GM23338 (cell line): ENCODE measurements at regions not wholly inside any gene's neighbourhood (a gene's known extent, or its start where the extent isn't known, plus 50 kb on each side); places are given as distances from the start of the nearest gene placed in this dataset.

ENCODE experiments used
- ATAC-seq: fragments of 200-7000 bp; cut with Tn5 transposase; 3 replicates; pipeline ENCODE4 v1.9.1; 2020
- DNase-seq: peaks from one replicate; pipeline ENCODE4 v3.0.0-alpha.2; 2015; ENCODE audit warnings: low spot score
- H2AFZ ChIP-seq: fragments of 200-600 bp; sonication (generic); 2 replicates; pipeline ENCODE4 v1.8.0; 2016; ENCODE audit warnings: antibody characterized with exemption, mild to moderate bottlenecking, moderate library complexity
- H3F3A ChIP-seq: fragments of 200-600 bp; sonication (generic); replicated peaks from 2 replicates; pipeline ENCODE4 v1.8.0; 2017; ENCODE audit warnings: antibody characterized with exemption, mixed run types, low read depth
- H3K27ac ChIP-seq: fragments of 200-600 bp; sonication (generic); 2 replicates; pipeline ENCODE4 v1.6.1; 2016; ENCODE audit warnings: low read depth
- H3K27me3 ChIP-seq: fragments of 200-600 bp; sonication (generic); 2 replicates; pipeline ENCODE4 v1.8.0; 2016; ENCODE audit warnings: mild to moderate bottlenecking, mixed run types, moderate library complexity; ENCODE audit not compliant: insufficient read depth
- H3K36me3 ChIP-seq: fragments of 200-600 bp; sonication (generic); 2 replicates; pipeline ENCODE4 v1.8.0; 2016; ENCODE audit warnings: mild to moderate bottlenecking; ENCODE audit not compliant: insufficient read depth
- H3K4me1 ChIP-seq: fragments of 200-600 bp; sonication (generic); 2 replicates; pipeline ENCODE4 v1.8.0; 2016; ENCODE audit warnings: mild to moderate bottlenecking, moderate library complexity; ENCODE audit not compliant: insufficient read depth
- H3K4me2 ChIP-seq: fragments of 200-600 bp; sonication (generic); 2 replicates; pipeline ENCODE4 v1.7.1; 2017; ENCODE audit warnings: mixed run types
- H3K4me3 ChIP-seq: fragments of 200-600 bp; sonication (generic); 2 replicates; pipeline ENCODE4 v1.6.1; 2016; ENCODE audit warnings: mixed run types
- H3K79me2 ChIP-seq: fragments of 200-600 bp; sonication (generic); replicated peaks from 2 replicates; pipeline ENCODE4 v1.8.0; 2017; ENCODE audit warnings: mild to moderate bottlenecking; ENCODE audit not compliant: insufficient read depth
- H3K9me2 ChIP-seq: fragments of 200-600 bp; sonication (generic); 2 replicates; pipeline ENCODE4 v1.8.0; 2017; ENCODE audit not compliant: insufficient read depth
- H4K20me1 ChIP-seq: fragments of 200-600 bp; sonication (generic); replicated peaks from 2 replicates; pipeline ENCODE4 v1.8.0; 2017; ENCODE audit warnings: mild to moderate bottlenecking; ENCODE audit not compliant: insufficient read depth
- H3K27ac Mint-ChIP-seq: 2 replicates; pipeline ENCODE4 v1.8.0; 2020; ENCODE audit warnings: inconsistent platforms, mild to moderate bottlenecking, moderate library complexity, mixed read lengths
- H3K27me3 Mint-ChIP-seq: 3 replicates; pipeline ENCODE4 v1.8.0; 2022; ENCODE audit warnings: low read depth, mild to moderate bottlenecking, moderate library complexity, mixed read lengths, inconsistent platforms; ENCODE audit not compliant: insufficient read depth, poor library complexity
- H3K36me3 Mint-ChIP-seq: 3 replicates; pipeline ENCODE4 v1.8.0; 2021; ENCODE audit warnings: low read depth, mild to moderate bottlenecking, inconsistent platforms, moderate library complexity, mixed read lengths
- H3K4me1 Mint-ChIP-seq: 3 replicates; pipeline ENCODE4 v1.8.0; 2020; ENCODE audit warnings: mild to moderate bottlenecking, inconsistent platforms, mixed read lengths
- H3K4me3 Mint-ChIP-seq: 3 replicates; pipeline ENCODE4 v1.8.0; 2021; ENCODE audit warnings: moderate library complexity, mild to moderate bottlenecking, inconsistent platforms, mixed read lengths
- H3K9me3 Mint-ChIP-seq: 3 replicates; pipeline ENCODE4 v1.8.0; 2020; ENCODE audit warnings: moderate library complexity, mild to moderate bottlenecking, inconsistent platforms, mixed read lengths
- CREB1 ChIP-seq: fragments of 250-450 bp; sonication (Bioruptor Pico); IDR thresholded peaks from 2 replicates; pipeline ENCODE4 v1.5.0; 2020; ENCODE audit warnings: low read depth, mild to moderate bottlenecking, moderate library complexity
- CTCF ChIP-seq, 2 experiments: fragments of 200-600 bp in 1 of 2; sonication (generic) in 1 of 2; conservative IDR thresholded peaks; 2 replicates each; pipeline versions ENCODE4 v1.5.1 to v1.6.1; 2016 to 2017; ENCODE audit warnings: antibody characterized with exemption in 2 of 2, low read depth in 2 of 2, mild to moderate bottlenecking in 2 of 2, moderate library complexity in 1 of 2
- ETS1 ChIP-seq: IDR thresholded peaks from 2 replicates; pipeline ENCODE4 v1.6.1; 2016; ENCODE audit warnings: antibody characterized with exemption
- EZH2 ChIP-seq: fragments of 200-600 bp; sonication (generic); IDR thresholded peaks from one replicate; pipeline ENCODE4 v1.8.0; 2017; ENCODE audit warnings: antibody characterized with exemption, mild to moderate bottlenecking, low read depth; ENCODE audit not compliant: unreplicated experiment
- EZH2phosphoT487 ChIP-seq: fragments of 200-600 bp; sonication (generic); IDR thresholded peaks from one replicate; pipeline ENCODE4 v1.8.1; 2018; ENCODE audit warnings: antibody characterized with exemption; ENCODE audit not compliant: unreplicated experiment
- JUNB ChIP-seq: IDR thresholded peaks from one replicate; pipeline ENCODE4 v1.6.1; 2016; ENCODE audit warnings: antibody characterized with exemption; ENCODE audit not compliant: unreplicated experiment
- NANOG ChIP-seq: IDR thresholded peaks from 2 replicates; pipeline ENCODE4 v1.6.1; 2016; ENCODE audit warnings: antibody characterized with exemption, borderline replicate concordance
- POLR2AphosphoS5 ChIP-seq: IDR thresholded peaks from 2 replicates; pipeline ENCODE4 v1.6.1; 2016; ENCODE audit warnings: antibody characterized with exemption, low read depth
- REST ChIP-seq: IDR thresholded peaks from one replicate; pipeline ENCODE4 v1.6.1; 2018; ENCODE audit warnings: antibody characterized with exemption; ENCODE audit not compliant: unreplicated experiment
- STAT1 ChIP-seq: IDR thresholded peaks from one replicate; pipeline ENCODE4 v1.6.1; 2016; ENCODE audit warnings: antibody characterized with exemption; ENCODE audit not compliant: unreplicated experiment
- ZNF114 ChIP-seq: fragments of 250-450 bp; sonication (Bioruptor Pico); IDR thresholded peaks from 2 replicates; pipeline ENCODE4 v1.5.0; 2020; ENCODE audit warnings: mild to moderate bottlenecking, moderate library complexity
- ZNF331 ChIP-seq: fragments of 250-450 bp; sonication (Bioruptor Pico); IDR thresholded peaks from 2 replicates; pipeline ENCODE4 v1.5.0; 2020; ENCODE audit warnings: low read depth, mild to moderate bottlenecking, moderate library complexity
- TF ChIP-seq, protein P1 (sequence below): fragments of 250-450 bp; sonication (Bioruptor Pico); IDR thresholded peaks from 2 replicates; pipeline ENCODE4 v1.5.0; 2020; ENCODE audit warnings: mild to moderate bottlenecking, moderate library complexity

GRCh38 chr5:167766957-167767356 is 524.5 kb upstream of the WWC1 start:
- Histone ChIP-seq H2AFZ (no peak overlapping the region), H3K9me2 (peaks cover 12% of the 10 kb centered on the region), H3K79me2 (no peaks in the 10 kb centered on the region), H3K27ac (no peak overlapping the region), H3K36me3 (no peaks in the 10 kb centered on the region), H3K4me3 (no peak overlapping the region), H4K20me1 (no peaks in the 10 kb centered on the region), H3K27me3 (no peaks in the 10 kb centered on the region), H3K4me2 (no peak overlapping the region), H3K4me1 (peaks cover 29% of the 10 kb centered on the region), H3F3A (no peaks in the 10 kb centered on the region)
- no peak for DNase-seq
- no peaks in the 10 kb centered on the region for H3K9me3 Mint-ChIP-seq
- H3K27me3 Mint-ChIP-seq = no peaks in the 10 kb centered on the region
- TF ChIP-seq STAT1 (no peak), ZNF331 (CRISPR knock-in tag) (no peak), EZH2 (no peak), REST (no peak), EZH2phosphoT487 (no peak), NANOG (no peak), ETS1 (no peak), ZNF114 (no peak), POLR2AphosphoS5 (no peak), CREB1 (no peak), CTCF (conservative IDR thresholded peaks at IDR 0.05; ENCODE audit: low read depth in 2 of 2) (no peak), JUNB (no peak)
- TF ChIP-seq, protein P1, sequence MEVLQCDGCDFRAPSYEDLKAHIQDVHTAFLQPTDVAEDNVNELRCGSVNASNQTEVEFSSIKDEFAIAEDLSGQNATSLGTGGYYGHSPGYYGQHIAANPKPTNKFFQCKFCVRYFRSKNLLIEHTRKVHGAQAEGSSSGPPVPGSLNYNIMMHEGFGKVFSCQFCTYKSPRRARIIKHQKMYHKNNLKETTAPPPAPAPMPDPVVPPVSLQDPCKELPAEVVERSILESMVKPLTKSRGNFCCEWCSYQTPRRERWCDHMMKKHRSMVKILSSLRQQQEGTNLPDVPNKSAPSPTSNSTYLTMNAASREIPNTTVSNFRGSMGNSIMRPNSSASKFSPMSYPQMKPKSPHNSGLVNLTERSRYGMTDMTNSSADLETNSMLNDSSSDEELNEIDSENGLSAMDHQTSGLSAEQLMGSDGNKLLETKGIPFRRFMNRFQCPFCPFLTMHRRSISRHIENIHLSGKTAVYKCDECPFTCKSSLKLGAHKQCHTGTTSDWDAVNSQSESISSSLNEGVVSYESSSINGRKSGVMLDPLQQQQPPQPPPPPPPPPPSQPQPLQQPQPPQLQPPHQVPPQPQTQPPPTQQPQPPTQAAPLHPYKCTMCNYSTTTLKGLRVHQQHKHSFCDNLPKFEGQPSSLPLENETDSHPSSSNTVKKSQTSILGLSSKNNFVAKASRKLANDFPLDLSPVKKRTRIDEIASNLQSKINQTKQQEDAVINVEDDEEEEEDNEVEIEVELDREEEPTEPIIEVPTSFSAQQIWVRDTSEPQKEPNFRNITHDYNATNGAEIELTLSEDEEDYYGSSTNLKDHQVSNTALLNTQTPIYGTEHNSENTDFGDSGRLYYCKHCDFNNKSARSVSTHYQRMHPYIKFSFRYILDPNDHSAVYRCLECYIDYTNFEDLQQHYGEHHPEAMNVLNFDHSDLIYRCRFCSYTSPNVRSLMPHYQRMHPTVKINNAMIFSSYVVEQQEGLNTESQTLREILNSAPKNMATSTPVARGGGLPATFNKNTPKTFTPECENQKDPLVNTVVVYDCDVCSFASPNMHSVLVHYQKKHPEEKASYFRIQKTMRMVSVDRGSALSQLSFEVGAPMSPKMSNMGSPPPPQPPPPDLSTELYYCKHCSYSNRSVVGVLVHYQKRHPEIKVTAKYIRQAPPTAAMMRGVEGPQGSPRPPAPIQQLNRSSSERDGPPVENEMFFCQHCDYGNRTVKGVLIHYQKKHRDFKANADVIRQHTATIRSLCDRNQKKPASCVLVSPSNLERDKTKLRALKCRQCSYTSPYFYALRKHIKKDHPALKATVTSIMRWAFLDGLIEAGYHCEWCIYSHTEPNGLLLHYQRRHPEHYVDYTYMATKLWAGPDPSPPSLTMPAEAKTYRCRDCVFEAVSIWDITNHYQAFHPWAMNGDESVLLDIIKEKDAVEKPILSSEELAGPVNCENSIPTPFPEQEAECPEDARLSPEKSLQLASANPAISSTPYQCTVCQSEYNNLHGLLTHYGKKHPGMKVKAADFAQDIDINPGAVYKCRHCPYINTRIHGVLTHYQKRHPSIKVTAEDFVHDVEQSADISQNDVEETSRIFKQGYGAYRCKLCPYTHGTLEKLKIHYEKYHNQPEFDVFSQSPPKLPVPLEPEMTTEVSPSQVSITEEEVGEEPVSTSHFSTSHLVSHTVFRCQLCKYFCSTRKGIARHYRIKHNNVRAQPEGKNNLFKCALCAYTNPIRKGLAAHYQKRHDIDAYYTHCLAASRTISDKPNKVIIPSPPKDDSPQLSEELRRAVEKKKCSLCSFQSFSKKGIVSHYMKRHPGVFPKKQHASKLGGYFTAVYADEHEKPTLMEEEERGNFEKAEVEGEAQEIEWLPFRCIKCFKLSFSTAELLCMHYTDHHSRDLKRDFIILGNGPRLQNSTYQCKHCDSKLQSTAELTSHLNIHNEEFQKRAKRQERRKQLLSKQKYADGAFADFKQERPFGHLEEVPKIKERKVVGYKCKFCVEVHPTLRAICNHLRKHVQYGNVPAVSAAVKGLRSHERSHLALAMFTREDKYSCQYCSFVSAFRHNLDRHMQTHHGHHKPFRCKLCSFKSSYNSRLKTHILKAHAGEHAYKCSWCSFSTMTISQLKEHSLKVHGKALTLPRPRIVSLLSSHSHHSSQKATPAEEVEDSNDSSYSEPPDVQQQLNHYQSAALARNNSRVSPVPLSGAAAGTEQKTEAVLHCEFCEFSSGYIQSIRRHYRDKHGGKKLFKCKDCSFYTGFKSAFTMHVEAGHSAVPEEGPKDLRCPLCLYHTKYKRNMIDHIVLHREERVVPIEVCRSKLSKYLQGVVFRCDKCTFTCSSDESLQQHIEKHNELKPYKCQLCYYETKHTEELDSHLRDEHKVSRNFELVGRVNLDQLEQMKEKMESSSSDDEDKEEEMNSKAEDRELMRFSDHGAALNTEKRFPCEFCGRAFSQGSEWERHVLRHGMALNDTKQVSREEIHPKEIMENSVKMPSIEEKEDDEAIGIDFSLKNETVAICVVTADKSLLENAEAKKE (CRISPR knock-in tag) = no peak
- no peak for ATAC-seq
- no peak overlapping the region for H3K27ac Mint-ChIP-seq
- peaks cover 34% of the 10 kb centered on the region for H3K4me1 Mint-ChIP-seq
- H3K36me3 Mint-ChIP-seq = peaks cover 3% of the 10 kb centered on the region; the same call in 1 of the 3 replicates
- no peak overlapping the region for H3K4me3 Mint-ChIP-seq
